Amniotic stem cell (primary cell): ENCODE measurements at regions not wholly inside any gene's neighbourhood (a gene's known extent, or its start where the extent isn't known, plus 50 kb on each side); places are given as distances from the start of the nearest gene placed in this dataset.

Experiments used
- DNase-seq: peaks from one replicate; lab custom pipeline; 2025; lab: John Stamatoyannopoulos, UW

DNA sequence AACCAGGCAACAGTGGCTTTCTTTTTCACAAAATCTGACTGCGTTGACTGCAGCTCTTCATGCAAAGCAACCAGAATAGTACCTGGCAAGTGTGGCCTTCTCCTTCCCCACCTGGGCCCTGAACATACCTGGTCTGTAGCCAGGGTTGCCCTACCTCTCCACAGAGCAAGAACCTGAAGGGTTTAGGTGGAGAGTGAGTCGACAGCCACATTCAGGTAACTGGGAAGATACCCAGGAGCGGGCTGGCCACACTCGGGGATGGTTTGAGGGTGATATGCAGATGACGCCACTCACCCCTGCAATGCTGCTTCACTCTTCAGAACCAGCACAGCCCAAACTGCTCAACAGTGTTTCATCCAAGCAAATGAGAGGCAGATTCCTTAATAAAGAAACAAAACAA, 117.3 kb downstream of the TTC32 start:
- no peak for DNase-seq

DNA sequence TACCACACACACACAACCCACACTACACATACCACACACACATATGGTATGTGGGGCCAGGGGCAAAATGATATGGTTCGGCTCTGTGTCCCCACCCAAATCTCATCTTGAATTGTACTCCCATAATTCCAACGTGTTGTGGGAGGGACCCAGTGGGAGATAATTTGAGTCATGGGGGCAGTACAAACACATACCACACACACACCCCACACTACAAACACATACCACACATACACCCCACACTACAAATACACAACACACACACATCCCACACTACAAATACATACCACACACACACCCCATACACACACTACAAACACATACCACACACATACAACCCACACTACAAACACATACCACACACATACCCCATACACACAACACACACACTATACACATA, 117.8 kb downstream of the TTC32 start:
- no peak for DNase-seq

DNA sequence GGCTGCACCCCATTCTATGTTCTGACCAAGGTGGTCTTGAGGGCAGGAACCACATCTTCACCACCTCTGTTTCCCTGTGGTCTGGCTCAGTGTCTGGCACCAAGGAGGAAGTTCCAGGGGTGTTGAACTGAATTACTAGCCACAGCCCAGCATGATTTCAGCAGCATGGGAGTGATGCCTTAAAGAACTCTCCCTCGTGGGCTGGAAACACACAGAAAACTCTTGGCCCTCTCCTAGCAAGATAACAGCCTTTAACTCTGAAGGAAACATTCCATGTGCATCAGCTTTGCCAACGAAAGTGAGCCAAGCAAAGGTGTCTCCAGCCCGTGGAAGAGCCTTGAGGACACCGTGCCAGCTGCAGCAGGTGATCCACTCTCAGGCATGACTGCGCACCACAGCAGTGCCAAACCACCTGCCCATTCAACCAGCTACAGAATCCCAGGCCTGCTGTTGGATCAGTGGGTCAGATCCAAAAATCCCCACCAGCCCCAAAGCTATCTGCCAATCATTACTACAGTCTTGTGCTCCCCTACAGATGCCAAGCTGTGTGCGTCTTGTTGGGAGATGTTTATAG, 124.8 kb downstream of the TTC32 start:
- DNase-seq = no peak

DNA sequence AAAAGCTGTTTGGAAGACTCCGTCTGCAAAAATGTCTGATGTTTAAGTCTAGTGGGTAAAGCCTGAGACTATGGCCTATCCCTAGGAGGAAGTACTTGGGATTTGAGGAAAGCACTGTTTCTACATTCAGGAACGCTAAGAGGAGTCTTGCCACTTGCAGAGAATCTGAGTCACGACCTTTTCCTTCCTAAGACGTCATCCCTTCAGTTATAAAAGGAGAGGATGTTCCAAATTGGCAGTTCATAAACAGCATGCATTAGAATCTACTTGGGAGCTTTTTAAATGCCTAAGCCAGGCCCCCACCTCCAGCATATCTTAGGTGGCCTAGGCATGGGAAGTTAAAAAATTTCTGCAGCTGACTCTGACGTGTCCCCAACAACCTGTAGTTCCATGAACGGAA, 125.9 kb downstream of the TTC32 start:
- DNase-seq = no peak

DNA sequence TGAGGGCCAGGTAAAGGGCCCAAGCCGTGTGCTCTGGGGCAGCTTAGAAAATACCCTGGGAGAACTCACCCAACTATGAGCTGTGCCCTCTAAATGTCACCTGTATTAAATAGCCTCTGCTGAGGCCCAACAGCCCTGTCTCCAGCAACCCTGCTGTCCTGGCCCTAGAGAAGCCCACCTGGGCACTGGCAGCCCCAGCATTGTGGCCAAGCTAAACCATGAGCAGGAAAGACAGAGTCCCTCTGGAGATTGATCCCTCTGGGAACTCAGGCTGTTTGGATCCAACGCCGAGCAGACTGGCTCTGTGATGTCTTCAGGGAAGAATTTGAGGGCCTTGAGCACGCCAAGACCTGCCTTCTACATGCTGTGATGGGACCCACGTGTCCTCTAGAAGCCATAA, 126.5 kb downstream of the TTC32 start:
- no peak for DNase-seq

DNA sequence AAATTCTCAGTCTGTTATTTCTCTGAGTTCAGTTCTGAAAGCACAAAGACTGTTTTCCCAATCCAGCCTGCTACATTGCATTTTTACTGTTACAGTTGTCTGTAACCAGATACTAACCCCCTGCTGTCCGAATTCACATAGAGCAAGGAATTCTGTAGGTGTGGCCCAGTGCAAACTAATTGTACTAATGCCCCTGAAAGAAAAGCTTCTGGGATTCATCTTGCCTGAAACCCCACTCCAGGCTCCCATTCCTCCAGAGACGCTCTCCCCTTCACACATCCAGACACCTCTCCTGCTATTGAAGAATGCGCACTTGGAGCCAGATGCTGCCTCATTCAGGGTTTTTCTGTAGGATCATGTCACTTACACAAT, 127.0 kb downstream of the TTC32 start:
- DNase-seq = no peak

DNA sequence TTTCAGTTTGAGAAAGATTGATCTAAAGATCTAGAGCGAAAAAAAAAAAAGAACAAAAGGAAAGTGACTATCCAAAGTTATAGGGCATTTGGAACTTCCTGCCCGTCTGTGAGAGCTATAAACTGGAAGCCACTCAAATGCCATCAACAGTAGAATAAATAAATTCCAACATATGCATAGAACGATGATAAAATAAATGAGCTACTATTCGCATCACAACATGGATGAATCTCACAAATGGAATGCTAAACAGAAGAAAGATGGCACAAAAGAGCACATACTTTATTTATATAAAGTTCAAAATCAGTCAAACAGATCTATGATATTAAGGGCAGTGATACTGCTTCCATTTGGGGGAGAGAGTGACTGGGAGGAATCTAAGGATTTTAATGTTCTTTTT, 128.8 kb downstream of the TTC32 start:
- DNase-seq = no peak

DNA sequence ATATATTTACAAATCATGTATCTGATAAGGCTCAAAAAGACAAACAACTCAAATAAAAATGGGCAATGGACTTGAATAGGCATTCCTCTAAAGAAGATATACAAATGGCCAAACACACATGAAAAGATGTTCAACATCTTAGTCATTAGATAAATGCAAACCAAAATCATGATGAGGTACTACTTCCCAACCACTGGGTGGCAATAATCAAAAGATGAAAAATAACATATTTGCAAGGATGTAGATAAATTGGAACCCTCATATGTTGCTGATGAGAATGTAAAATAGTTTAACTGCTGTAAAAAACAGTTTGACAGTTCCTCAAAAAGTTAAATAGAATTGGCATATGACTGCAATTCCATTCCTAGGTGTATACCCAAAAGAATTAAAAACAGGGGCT, 132.3 kb downstream of the TTC32 start:
- DNase-seq = no peak

DNA sequence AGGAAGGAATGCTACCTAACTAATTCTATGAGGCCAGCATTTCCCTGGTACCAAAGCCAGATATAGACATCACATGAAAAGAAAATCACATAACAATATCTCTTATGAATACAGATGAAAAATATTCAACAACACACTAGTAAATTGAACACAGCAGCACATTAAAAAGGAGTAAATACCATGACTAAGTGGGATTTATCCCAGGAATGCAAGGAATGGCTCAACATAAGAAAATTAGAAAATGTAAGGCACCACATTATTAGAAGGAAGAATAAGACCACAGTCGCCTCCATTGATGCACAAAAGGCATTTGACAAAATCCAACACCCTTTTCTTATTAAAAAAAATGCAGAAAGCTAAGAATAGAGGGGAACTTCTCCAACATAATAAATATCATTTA, 133.9 kb downstream of the TTC32 start:
- no peak for DNase-seq

DNA sequence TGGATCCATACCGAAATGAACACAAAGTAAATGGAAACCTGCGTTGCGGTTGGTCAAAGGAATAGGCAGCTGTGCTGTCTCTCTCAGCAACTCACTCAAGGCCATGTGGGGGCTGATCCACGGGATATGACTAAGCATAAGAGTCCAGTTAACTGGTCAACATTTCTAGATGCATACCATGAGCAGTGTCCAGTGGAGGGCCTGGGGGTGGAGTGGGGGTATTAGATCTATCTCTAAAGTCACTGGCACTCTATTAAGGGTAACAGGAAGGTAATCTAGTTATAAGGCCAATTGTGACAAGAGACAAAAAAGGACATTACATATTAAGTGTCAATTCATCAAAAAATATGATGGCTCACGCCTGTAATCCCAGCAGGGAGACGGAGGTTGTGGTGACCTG, 136.8 kb downstream of the TTC32 start:
- DNase-seq = no peak

DNA sequence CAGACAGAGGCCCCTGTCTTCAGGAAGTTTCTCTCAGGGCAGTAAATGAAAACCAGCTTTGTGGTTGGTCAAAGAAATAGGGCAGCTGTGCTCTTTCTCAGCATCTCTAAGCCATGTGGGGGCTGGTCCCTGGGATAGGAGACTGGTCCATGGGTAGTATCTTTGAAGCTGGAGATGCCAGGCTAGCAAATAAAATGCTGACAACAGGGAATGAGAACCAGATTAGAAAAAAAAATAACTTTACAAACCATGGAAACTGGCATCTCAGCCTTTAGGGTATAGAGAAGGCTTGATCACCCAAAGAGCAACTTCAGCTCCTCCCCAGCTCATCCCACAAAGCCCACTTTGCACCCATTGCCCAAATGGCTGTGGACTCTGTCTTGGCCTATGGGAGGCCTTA, 138.1 kb downstream of the TTC32 start:
- no peak for DNase-seq

DNA sequence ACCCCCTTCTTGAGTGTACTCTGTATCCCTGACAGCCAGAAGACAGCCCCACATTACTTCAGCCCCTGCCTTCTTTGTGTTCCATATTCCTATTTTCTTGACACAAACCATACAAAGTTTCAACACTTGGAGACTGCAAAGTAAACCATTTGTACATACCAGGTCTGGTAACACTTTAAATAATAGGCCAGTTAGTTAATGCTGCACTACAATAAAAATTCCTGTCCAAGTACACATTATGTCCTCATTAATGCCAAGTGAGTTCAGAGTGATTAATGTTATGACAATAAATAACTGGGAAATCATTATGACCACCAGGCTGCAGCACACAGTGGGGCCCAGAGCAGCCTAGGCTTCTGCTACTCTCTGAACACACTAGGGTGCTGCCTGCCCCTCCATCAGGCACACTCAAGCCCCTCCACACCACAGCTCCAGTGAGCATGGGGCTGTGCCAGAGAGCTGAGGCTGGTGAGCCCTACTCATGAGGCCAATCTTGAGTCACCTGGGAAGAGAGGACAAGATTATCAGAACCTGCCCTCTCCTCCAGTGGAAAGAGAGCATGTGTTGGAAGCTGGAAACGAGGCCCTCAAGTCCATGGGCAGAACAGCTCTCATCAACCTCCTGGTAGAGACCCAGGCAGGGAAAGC, 138.7 kb downstream of the TTC32 start:
- no peak for DNase-seq

DNA sequence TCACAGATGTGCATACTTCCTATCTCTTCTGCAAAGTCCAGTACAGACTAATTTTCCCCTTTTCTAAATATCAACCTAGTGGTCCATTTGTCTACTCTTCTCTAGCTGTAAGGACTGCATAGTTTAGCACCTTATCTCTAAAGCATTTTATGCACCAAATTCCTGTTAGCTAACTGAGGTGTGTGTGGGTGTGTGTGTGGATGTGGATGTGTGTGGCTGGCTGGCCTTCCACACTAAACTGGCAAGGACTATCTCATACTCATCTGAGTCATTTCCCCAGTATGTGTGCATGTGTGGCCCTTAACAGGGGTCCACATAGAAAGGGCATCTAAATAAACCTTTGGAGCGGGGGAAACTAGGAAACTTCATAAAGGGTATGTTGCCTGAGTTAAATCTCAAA, 139.6 kb downstream of the TTC32 start:
- no peak for DNase-seq

DNA sequence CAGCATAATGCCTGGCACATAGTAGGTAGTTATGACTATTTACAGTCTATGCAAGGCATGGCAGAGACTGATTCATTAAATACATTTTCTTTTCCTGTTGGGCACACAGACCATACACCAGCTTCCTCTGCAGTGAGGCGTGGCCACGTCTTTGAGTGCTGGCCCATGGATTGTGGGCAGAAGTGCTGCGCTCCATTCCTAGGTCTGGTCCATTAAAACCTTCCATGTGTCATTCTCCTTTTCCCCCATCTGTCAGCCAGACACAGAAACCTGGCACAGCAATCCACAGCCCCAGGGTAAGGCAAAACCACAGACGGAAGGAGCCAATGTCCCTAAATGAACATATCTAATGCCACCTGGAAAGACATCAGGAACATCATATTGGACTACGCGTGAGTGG, 141.9 kb downstream of the TTC32 start:
- DNase-seq = no peak

DNA sequence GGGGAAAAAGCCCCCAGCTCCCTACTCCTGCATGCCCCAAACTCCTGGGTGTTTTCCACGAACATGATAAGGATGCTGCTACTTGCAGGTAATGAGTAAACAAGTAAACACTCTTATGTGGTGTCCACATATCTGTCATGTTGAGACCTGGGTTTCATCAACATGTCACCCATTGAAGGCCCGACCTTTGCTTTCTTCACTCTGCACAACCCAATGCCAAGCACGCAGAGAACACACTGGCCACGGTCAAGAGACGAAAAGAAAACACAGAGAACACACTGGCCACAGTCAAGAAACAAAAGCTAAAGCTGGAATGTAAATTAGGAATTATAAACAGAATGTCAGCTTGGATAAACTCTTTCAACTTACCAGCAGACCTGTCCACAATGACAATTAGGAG, 143.1 kb downstream of the TTC32 start:
- no peak for DNase-seq

DNA sequence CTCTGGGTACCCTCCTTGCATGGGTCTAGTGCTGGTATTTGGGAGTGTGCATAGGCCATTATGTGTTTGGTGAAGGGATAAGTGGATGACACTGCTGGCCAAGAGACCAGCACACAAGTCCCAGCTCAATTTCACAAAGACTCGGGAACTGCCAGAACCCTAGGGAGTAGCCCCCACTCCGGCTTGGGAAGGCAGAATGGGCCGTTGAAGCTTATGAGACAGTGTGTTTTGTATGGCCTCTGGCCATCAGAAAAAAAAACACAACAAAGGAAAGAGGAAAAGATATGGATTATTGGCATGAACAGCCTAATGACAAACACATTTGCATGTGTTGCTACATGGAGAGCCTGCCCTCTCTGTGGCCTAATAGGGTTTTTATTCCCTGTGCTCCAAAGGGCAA, 144.2 kb downstream of the TTC32 start:
- no peak for DNase-seq

DNA sequence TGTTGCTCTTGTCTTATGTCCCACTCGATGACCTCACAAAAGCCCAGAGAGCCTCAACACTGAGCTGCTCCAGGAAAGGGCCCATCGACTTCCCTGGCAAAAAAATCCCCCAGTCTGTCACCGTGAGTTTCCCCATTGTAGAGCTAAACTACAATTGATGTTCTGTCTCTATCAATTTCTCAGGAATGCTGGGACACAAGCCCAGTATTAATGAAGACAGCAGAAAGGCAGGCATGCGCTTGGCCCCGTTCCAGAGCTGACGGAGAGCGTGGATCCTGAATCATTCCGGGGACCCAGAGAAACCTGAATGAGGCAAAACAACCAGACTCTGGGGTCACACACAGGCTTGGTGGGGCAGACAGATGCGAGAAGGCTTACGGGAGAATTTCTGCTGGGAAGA, 146.9 kb downstream of the TTC32 start:
- DNase-seq = no peak

DNA sequence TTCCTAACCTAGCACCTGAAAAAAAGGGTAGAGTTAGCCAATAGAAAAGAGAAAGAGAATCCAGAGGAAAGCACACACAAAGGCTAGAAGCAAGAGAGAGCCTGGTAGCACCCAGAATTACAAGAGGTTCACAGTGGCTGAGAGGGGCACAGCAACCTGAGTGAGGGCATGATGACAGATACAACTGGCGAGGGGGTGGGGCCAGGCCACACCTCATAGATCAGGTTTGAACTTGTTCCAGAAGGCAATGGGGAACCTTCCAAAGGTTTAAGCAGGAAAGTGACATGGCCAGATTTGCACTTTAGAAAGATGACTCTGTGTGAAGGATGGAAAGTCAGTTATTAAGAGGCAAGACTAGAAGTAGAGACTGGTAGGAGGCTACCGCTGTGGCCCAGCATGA, 148.0 kb downstream of the TTC32 start:
- no peak for DNase-seq

DNA sequence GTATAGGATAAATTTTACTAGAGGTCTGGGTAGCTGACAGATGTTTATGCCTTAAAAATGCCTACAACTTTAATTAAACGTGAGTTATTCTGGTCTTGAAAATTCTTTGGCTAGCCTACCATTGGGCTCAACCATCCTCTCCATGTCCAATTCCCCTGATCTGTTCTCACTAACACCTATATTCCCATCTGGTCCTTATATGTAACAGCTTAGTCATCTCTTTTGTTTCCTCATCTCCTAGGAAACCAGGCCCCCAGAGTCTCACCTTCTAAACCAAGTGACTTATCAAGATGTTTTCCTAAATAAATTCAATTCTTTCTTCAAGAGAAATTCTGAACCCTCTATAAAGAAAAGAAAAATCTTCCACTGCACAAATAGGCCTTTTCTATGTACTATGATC, 148.5 kb downstream of the TTC32 start:
- no peak for DNase-seq

DNA sequence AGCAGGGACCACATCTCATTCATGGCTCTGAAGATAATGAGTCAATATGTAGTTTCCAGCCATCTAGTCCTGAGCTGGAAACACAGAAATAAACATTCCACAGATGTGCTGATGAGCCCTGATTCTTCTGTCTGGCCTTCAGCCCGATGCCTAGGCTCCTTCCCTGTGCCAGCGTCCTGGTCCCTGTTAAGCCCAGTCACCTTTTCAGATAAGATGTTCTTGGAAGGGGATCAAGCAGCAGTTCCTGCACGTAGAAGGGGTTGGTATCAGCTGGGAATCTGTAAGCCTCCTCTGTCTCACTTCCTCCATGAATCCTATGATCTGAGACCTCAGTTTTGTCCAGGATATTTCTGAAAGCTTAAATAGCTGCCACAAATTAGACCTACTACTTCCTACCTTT, 149.3 kb downstream of the TTC32 start:
- no peak for DNase-seq

DNA sequence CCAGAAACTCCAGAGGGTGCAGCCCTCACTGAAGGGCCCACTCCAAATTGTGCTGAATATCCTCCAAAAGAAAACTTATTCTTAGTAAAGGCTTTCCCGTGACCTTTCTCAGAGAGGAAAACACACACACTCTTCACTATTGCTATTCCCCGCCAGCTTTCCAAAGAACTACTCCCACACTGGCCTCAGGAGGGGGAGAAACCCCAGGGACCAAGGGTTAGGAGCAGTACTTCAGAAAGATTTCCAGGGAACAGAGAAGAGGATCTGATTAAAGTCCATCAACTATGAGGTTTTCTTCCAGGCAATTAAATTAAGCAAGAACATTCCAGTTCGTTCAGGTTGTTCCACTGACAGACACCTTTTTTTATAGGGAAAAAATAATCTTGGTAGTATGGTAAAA, 150.2 kb downstream of the TTC32 start:
- DNase-seq = no peak

DNA sequence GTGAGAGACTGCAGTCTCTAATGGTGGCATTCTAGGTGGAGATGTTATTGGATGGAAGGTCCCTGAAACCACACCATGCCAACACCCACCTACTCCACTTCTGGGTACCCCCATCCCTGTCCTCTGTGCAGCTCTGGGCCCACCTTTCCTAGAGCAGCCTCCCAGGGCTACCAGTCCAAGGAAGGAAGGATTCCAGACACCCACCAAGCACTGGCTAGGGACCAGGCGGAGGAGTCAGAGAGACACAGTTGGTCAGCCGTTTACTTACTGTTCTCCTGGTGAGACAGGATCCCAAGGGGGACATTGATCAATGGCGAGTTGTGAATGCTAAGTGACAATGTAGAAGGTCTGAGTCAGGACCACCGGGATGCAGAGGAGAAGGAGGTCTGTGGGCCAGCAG, 151.6 kb downstream of the TTC32 start:
- DNase-seq = no peak

DNA sequence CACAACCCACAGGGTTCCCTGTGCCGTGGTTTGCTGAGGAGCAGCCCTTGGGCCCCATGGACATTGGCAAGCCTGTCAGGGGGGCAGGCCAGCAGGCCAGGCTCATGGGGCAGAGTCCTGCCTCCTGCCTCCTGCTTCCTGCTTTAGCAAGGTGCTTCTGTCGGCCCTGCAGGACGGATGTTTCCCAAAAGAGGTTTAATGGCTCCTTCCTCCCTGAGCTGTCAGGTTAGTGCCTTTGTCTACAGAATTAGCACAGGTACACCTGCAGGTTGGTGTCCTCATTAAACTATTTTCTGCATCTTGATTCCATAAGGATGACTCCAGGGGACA, 152.3 kb downstream of the TTC32 start:
- DNase-seq = no peak

DNA sequence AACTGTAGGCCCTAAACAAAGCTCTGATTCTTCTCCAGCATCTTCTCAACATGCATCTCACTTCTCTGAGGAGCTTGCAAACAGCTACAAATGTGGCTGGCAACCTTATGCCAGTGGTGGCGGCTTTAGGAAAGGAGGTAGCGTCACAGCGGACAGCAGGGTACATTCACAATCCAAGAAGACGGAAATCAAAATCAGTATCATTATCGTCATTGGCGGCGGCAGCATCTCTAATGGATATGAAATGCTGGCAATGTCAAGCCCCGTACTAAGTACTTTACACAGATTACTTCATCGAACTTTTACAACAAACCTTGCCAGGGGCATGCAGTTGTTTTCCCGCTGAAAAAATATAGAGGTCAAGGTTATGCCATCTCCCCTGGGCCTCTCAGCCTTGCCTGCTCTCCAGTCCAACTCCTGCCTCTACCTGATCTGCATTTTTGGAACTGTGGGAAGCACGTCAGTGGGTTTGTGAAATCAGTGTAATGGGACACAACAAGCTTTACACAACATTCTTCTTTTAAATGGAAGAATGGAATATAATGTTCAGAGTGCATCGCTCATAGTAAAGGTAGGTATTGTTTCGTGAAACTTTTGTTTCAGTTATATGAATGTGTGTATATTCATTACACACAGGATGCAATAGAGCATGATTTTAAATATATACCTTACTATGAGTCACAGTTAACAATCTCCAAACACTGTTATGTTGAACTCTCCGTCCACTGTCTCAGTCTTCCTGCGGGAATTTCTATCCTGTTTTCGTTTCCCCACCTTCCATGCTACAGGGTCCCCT, 152.9 kb downstream of the TTC32 start:
- DNase-seq = no peak
